HEK293T (cell line): ENCODE measurements at regions not wholly inside any gene's neighbourhood (a gene's known extent, or its start where the extent isn't known, plus 50 kb on each side); places are given as distances from the start of the nearest gene placed in this dataset.

Source experiments
- CTCF ChIA-PET: fragments of 350-600 bp; formaldehyde crosslinking; extraction: SDS; loops from one replicate; lab custom pipeline; 2021; ENCODE audit warnings: antibody characterized with exemption, inconsistent platforms; lab: Yijun Ruan, JAX
- POLR2A ChIA-PET: fragments of 350-600 bp; formaldehyde crosslinking; extraction: SDS; loops from one replicate; lab custom pipeline; 2020; ENCODE audit warnings: antibody characterized with exemption, inconsistent platforms; lab: Yijun Ruan, JAX
- DNase-seq: peaks from one replicate; pipeline ENCODE4 v3.0.0; 2012; ENCODE audit warnings: mixed read lengths; ENCODE audit errors: extremely low spot score
- ARNT ChIP-seq: fragments of 450-650 bp; IDR thresholded peaks from 2 replicates; pipeline ENCODE4 v1.6.1; 2017; ENCODE audit warnings: mild to moderate bottlenecking
- BHLHE40 ChIP-seq: fragments of 450-650 bp; IDR thresholded peaks from 2 replicates; pipeline ENCODE4 v1.6.1; 2016; ENCODE audit warnings: mild to moderate bottlenecking, moderate library complexity, borderline replicate concordance
- CTBP1 ChIP-seq: fragments of 450-650 bp; IDR thresholded peaks from 2 replicates; pipeline ENCODE4 v1.6.1; 2016; ENCODE audit warnings: borderline replicate concordance
- ELF4 ChIP-seq: fragments of 450-650 bp; IDR thresholded peaks from 2 replicates; pipeline ENCODE4 v1.6.1; 2017; ENCODE audit warnings: antibody characterized with exemption
- FOXA1 ChIP-seq: fragments of 450-650 bp; IDR thresholded peaks from 2 replicates; pipeline ENCODE4 v1.6.1; 2016; ENCODE audit warnings: mild to moderate bottlenecking
- FOXK2 ChIP-seq: fragments of 450-650 bp; IDR thresholded peaks from 2 replicates; pipeline ENCODE4 v1.6.1; 2016; ENCODE audit warnings: mild to moderate bottlenecking
- FOXM1 ChIP-seq: fragments of 450-650 bp; IDR thresholded peaks from 2 replicates; pipeline ENCODE4 v1.6.1; 2017; ENCODE audit warnings: mild to moderate bottlenecking, borderline replicate concordance
- HDGF ChIP-seq: fragments of 450-650 bp; IDR thresholded peaks from 2 replicates; pipeline ENCODE4 v1.6.1; 2017; ENCODE audit warnings: antibody characterized with exemption, borderline replicate concordance
- L3MBTL2 ChIP-seq: fragments of 450-650 bp; conservative IDR thresholded peaks from 2 replicates; pipeline ENCODE4 v1.6.1; 2016; ENCODE audit warnings: mild to moderate bottlenecking
- LEF1 ChIP-seq: fragments of 450-650 bp; IDR thresholded peaks from 2 replicates; pipeline ENCODE4 v1.6.1; 2017; ENCODE audit warnings: mild to moderate bottlenecking, borderline replicate concordance
- NFRKB ChIP-seq: fragments of 450-650 bp; IDR thresholded peaks from 2 replicates; pipeline ENCODE4 v1.6.1; 2016; ENCODE audit warnings: mild to moderate bottlenecking, moderate library complexity
- SP1 ChIP-seq: fragments of 450-650 bp; IDR thresholded peaks from 2 replicates; pipeline ENCODE4 v1.6.1; 2017
- SUZ12 ChIP-seq: fragments of 450-650 bp; IDR thresholded peaks from 2 replicates; pipeline ENCODE4 v1.6.1; 2016; ENCODE audit warnings: mild to moderate bottlenecking
- TARDBP ChIP-seq: fragments of 450-650 bp; IDR thresholded peaks from 2 replicates; pipeline ENCODE4 v1.6.1; 2016
- ZNF384 ChIP-seq: fragments of 450-650 bp; IDR thresholded peaks from 2 replicates; pipeline ENCODE4 v1.6.1; 2016
- TF ChIP-seq, protein P1 (sequence below): fragments of 450-650 bp; IDR thresholded peaks from 2 replicates; pipeline ENCODE4 v1.6.1; 2016

DNA sequence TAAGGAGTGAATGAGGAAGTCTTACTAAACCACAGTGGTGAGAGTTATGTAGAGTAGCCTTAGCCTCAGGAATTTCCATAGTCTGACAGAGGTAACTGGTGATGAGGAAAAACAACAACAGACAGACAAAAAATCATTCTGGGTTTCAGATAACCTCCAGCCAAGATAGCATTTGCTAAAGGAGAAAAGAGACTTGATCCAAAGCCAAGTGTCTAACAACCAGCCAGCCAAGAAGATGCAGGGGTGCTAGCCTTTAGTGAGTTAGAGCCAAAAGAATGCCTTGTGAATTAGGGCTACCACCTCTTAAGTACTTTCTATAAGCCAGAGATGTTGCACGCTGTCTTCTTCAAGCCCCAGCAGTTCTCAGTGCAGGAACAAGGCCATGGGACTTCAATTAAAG lies 478.0 kb upstream of the CPEB2 start:
- CTCF ChIA-PET, result no interaction called here
- POLR2A ChIA-PET, result no interaction called here
- DNase-seq, result no peak
- TF ChIP-seq LEF1 (no peak), BHLHE40 (no peak), ZNF384 (no peak), FOXA1 (no peak)

DNA sequence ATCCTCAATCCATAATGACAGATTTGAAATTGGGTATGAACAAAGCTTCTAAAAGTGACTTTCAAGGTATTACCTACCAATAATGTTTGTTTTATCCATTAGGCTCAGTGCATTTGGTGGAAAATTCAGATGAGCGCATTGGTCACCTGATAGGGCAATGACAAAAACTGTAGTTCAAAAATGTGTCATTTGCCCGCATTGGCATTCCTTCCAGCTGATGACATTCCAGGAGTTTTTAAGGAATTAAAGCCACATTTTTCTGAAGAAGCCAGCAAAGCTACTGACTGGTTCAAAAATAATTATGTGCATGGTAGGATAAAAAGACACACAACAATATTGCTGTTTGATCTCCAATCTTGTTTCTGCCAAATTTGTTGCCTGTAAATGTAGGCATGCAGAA lies 473.4 kb upstream of the CPEB2 start:
- CTCF ChIA-PET, result no interaction called here
- POLR2A ChIA-PET, result no interaction called here
- DNase-seq, result no peak
- TF ChIP-seq ARNT (no peak), ELF4 (no peak), SP1 (no peak), FOXK2 (no peak)

DNA sequence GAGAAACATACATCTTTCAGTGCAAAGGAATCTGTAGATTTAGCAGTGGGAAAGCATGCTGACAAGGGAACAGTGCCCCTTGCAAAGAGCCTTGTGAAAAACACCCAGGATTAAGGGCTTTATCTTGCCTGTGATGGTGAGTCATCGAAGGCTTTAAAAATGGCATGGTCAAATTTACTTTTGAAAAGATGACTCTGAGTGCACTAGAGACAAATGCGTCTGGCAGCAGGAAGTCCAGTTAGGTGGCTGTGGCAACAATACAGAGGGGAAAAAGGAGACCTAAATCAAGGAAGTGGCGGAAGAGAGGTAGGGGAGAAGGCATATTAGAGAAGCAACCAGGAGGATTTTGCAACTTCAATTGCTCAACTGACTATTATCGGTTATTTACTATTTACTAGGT lies 472.6 kb upstream of the CPEB2 start:
- DNase-seq, result no peak
- ChIA-PET CTCF (no interaction called here), POLR2A (no interaction called here)
- TF ChIP-seq SUZ12 (no peak), TARDBP (no peak), FOXA1 (no peak), CTBP1 (no peak)

DNA sequence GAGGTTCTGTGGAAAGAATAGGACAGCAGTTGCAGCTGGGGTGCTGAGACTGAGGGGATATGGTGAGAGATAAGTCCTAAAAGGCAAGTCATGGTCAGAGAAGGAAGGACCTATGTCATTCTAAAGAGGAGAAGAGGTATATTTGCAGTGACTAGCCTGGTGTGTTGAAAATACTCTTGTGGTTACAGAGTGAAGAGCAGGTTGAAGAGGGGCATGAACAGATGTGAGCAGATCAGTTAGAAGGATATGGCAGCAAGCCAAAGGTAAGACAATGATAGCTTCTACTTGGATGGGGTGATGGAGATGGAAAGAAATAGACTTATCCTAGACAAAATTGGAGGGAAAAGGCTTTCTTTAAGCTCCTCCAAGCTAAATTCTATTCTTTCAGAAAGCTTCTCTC lies 469.8 kb upstream of the CPEB2 start:
- CTCF ChIA-PET, result no interaction called here
- POLR2A ChIA-PET, result no interaction called here

DNA sequence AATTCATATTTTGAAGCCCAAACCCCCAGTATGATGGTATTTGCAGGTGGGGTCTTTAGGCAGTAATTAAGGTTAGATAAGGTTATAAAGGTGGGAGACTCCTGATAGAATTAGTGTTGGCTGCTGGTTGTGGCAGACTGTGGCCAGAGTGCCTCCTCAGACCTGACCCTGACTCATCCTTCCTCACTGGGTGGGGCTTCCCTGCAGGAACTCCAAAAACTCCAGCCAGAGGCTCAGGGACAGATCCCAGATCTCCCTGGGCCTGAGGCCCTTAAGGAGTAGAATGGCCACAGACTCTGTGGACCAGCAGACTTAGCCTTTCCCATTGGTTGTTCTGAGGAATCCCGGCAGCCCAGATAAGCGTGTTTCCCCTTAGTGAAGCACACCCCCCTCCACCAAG lies 463.0 kb upstream of the CPEB2 start:
- no peak for TF ChIP-seq SUZ12
- TF ChIP-seq ARNT, result no peak
- TF ChIP-seq FOXK2, result no peak
- TF ChIP-seq ELF4, result no peak
- TF ChIP-seq BHLHE40, result no peak
- TF ChIP-seq LEF1, result no peak
- TF ChIP-seq FOXM1, result no peak
- TF ChIP-seq, protein P1, sequence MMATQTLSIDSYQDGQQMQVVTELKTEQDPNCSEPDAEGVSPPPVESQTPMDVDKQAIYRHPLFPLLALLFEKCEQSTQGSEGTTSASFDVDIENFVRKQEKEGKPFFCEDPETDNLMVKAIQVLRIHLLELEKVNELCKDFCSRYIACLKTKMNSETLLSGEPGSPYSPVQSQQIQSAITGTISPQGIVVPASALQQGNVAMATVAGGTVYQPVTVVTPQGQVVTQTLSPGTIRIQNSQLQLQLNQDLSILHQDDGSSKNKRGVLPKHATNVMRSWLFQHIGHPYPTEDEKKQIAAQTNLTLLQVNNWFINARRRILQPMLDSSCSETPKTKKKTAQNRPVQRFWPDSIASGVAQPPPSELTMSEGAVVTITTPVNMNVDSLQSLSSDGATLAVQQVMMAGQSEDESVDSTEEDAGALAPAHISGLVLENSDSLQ, result no peak
- TF ChIP-seq L3MBTL2, result no peak
- no peak for TF ChIP-seq TARDBP
- TF ChIP-seq SP1, result no peak
- no peak for TF ChIP-seq FOXA1
- TF ChIP-seq NFRKB, result no peak
- no peak for TF ChIP-seq HDGF
- TF ChIP-seq CTBP1, result no peak
- no peak for TF ChIP-seq ZNF384
- CTCF ChIA-PET, result no interaction called here
- POLR2A ChIA-PET, result no interaction called here
- DNase-seq, result no peak

More for the DNA sequence above, 469.8 kb upstream of the CPEB2 start:
- TF ChIP-seq SP1 (no peak), FOXK2 (no peak), ARNT (no peak), LEF1 (no peak), ELF4 (no peak), ZNF384 (no peak), CTBP1 (no peak), BHLHE40 (no peak)
- TF ChIP-seq, protein P1, result no peak
- DNase-seq, result no peak

DNA sequence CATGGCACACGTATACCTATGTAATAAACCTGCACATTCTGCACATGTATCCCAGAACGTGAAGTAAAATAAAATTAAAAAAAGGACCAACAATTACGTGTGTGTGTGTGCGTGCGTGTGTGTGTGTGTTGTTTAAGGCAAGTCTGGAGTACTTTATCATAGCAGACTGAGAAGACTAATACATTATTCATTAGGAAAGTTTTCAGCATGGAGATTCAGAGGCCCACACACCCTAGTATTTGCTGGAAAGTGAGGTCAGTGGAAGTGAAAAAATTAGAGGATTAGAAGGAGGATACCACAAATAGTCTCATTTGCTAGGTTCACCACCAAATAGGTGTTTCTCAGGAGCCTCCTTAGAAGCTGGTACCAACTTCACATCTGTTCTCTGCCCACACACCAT lies 457.1 kb upstream of the CPEB2 start:
- TF ChIP-seq SP1, result no peak
- no peak for TF ChIP-seq HDGF
- no peak for TF ChIP-seq FOXM1
- no peak for TF ChIP-seq LEF1
- TF ChIP-seq ZNF384, result no peak
- TF ChIP-seq, protein P1, result no peak
- ChIA-PET POLR2A (no interaction called here), CTCF (no interaction called here)
- no peak for DNase-seq

DNA sequence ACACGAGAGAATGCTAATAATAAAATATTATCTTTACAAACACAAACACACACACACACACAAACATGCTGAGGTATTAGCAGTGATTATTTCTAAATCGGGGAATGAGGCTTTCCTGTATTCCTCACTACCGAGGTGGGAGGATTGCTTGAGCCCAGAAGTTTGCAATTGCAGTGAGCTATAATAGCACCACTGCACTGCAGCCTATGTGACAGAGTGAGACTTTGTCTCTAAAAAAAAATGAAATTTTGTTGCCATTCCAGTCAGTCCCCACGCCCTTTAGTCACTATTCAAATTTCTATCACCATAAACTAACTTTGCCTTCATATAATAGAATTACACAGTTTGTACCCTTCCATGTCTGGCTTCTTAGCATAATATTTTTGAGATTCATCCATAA lies 456.5 kb upstream of the CPEB2 start:
- no peak for DNase-seq
- TF ChIP-seq CTBP1 (no peak), SUZ12 (no peak), ARNT (no peak), BHLHE40 (no peak)
- TF ChIP-seq, protein P1, result no peak
- ChIA-PET CTCF (no interaction called here), POLR2A (no interaction called here)
